Right forelimb (tissue), 1 donor: ENCODE measurements at regions not wholly inside any gene's neighbourhood (a gene's known extent, or its start where the extent isn't known, plus 50 kb on each side); places are given as distances from the start of the nearest gene placed in this dataset.
"Not testable (repeated sequence)": the region's sequence is repeated elsewhere in the genome, so short reads cannot be mapped to it uniquely, and the experiment has no call there.

Source experiments
- DNase-seq: peaks from one replicate; pipeline ENCODE4 v3.0.0-alpha.2; 2018

GRCh38 chr2:72031346-72032110, 116.1 kb downstream of the CYP26B1 start:
- peak; percentile 19 for DNase-seq

- DNase-seq, result no peak
Observed at GRCh38 chr2:72028996-72029395, 118.7 kb downstream of the CYP26B1 start.

GRCh38 chr2:72028351-72028995, 119.2 kb downstream of the CYP26B1 start:
- peak; percentile 21 for DNase-seq

- DNase-seq, result peak; percentile 29
Observed at GRCh38 chr2:72027426-72028161, 120.1 kb downstream of the CYP26B1 start.

GRCh38 chr2:72026819-72027425, 120.7 kb downstream of the CYP26B1 start:
- DNase-seq, result peak; percentile 9

- peak; percentile 38 for DNase-seq
Observed at GRCh38 chr2:72024451-72025175, 123.0 kb downstream of the CYP26B1 start.

GRCh38 chr2:72023678-72024390, 123.8 kb downstream of the CYP26B1 start:
- peak; percentile 13 for DNase-seq

- not testable (repeated sequence) for DNase-seq
Observed at GRCh38 chr2:72021371-72021770, 126.3 kb downstream of the CYP26B1 start.

GRCh38 chr2:72015266-72015665, 132.4 kb downstream of the CYP26B1 start:
- no peak for DNase-seq

GRCh38 chr2:72014831-72015230, 132.8 kb downstream of the CYP26B1 start:
- DNase-seq, result no peak

GRCh38 chr2:72013726-72014125, 133.9 kb downstream of the CYP26B1 start:
- no peak for DNase-seq

- no peak for DNase-seq
Observed at GRCh38 chr2:72012886-72013574, 134.6 kb downstream of the CYP26B1 start.

- DNase-seq, result no peak
Observed at GRCh38 chr2:72011791-72012190, 135.9 kb downstream of the CYP26B1 start.

- no peak for DNase-seq
Observed at GRCh38 chr2:72011370-72011689, 136.3 kb downstream of the CYP26B1 start.

- DNase-seq, result no peak
Observed at GRCh38 chr2:72010647-72011369, 136.9 kb downstream of the CYP26B1 start.

GRCh38 chr2:72008608-72009007, 139.1 kb downstream of the CYP26B1 start:
- DNase-seq, result no peak

GRCh38 chr2:72007402-72007801, 140.3 kb downstream of the CYP26B1 start:
- DNase-seq, result no peak

- DNase-seq, result no peak
Observed at GRCh38 chr2:72006188-72006736, 141.4 kb downstream of the CYP26B1 start.

- DNase-seq, result no peak
Observed at GRCh38 chr2:72004976-72005375, 142.7 kb downstream of the CYP26B1 start.

GRCh38 chr2:72004201-72004915, 143.3 kb downstream of the CYP26B1 start:
- DNase-seq, result no peak
